Stimulated activated CD4-positive, alpha-beta T cell treated with anti-CD3 and anti-CD28 coated beads, Interleukin-1b, Interleukin-23, amount 100 ng/mL, for 48 hours (primary cell): ENCODE measurements at regions not wholly inside any gene's neighbourhood (a gene's known extent, or its start where the extent isn't known, plus 50 kb on each side); places are given as distances from the start of the nearest gene placed in this dataset.

Experiments
- DNase-seq: peaks from one replicate; pipeline ENCODE4 v3.0.0-alpha.2; 2020

- no peak for DNase-seq
These were observed 146.1 kb downstream of the ZC3H11B start for GRCh38 chr1:219466766-219467165.

GRCh38 chr1:219465212-219466093, 147.5 kb downstream of the ZC3H11B start:
- no peak for DNase-seq

GRCh38 chr1:219463636-219464035, 149.3 kb downstream of the ZC3H11B start:
- no peak for DNase-seq

GRCh38 chr1:219461981-219462400, 150.9 kb downstream of the ZC3H11B start:
- DNase-seq, result no peak

GRCh38 chr1:219460896-219461815, 151.7 kb downstream of the ZC3H11B start:
- no peak for DNase-seq

GRCh38 chr1:219460081-219460895, 152.6 kb downstream of the ZC3H11B start:
- no peak for DNase-seq

GRCh38 chr1:219459351-219460080, 153.4 kb downstream of the ZC3H11B start:
- DNase-seq, result no peak

GRCh38 chr1:219446288-219446687, 166.6 kb downstream of the ZC3H11B start:
- no peak for DNase-seq

- DNase-seq, result no peak
These were observed 167.0 kb downstream of the ZC3H11B start for GRCh38 chr1:219445864-219446263.

- DNase-seq, result no peak
These were observed 168.4 kb downstream of the ZC3H11B start for GRCh38 chr1:219444474-219444873.

- DNase-seq, result no peak
These were observed 169.1 kb downstream of the ZC3H11B start for GRCh38 chr1:219443763-219444162.

GRCh38 chr1:219442611-219443061, 170.3 kb downstream of the ZC3H11B start:
- DNase-seq, result no peak

GRCh38 chr1:219441884-219442283, 171.0 kb downstream of the ZC3H11B start:
- DNase-seq, result no peak

- DNase-seq, result no peak
These were observed 173.5 kb downstream of the ZC3H11B start for GRCh38 chr1:219439376-219439775.

- no peak for DNase-seq
These were observed 174.5 kb downstream of the ZC3H11B start for GRCh38 chr1:219438386-219438785.

GRCh38 chr1:219434923-219435297, 178.0 kb downstream of the ZC3H11B start:
- no peak for DNase-seq

GRCh38 chr1:219434285-219434922, 178.5 kb downstream of the ZC3H11B start:
- DNase-seq, result no peak

GRCh38 chr1:219433496-219434131, 179.3 kb downstream of the ZC3H11B start:
- no peak for DNase-seq

- no peak for DNase-seq
These were observed 179.9 kb downstream of the ZC3H11B start for GRCh38 chr1:219433001-219433400.

- DNase-seq, result no peak
These were observed 180.7 kb downstream of the ZC3H11B start for GRCh38 chr1:219432191-219432606.

GRCh38 chr1:219430419-219430818, 182.5 kb downstream of the ZC3H11B start:
- DNase-seq, result no peak
